T-cell (primary cell): ENCODE measurements at regions not wholly inside any gene's neighbourhood (a gene's known extent, or its start where the extent isn't known, plus 50 kb on each side); places are given as distances from the start of the nearest gene placed in this dataset.
"Not testable (repeated sequence)": the region's sequence is repeated elsewhere in the genome, so short reads cannot be mapped to it uniquely, and the experiment has no call there.

Experiments
- ATAC-seq, 4 experiments: fragments of 200-7000 bp in 3 of 4; fragments of 150-1000 bp in 1 of 4; cut with Tn5 transposase; replicated peaks in 1 of 4; 1 replicate in 3 of 4; 2 replicates in 1 of 4; pipeline ENCODE4 v1.10.0; 2021; ENCODE audit warnings: moderate library complexity in 3 of 4, mild to moderate bottlenecking in 2 of 4, moderate number of reproducible peaks in 1 of 4
- CTCF ChIA-PET, 2 donors: fragments of 300-600 bp; sonication (Branson Sonifier 250); formaldehyde crosslinking; loops; one replicate each; lab custom pipeline; 2022; ENCODE audit warnings: antibody characterized with exemption in 2 of 2; lab: Charles Lee
- POLR2A ChIA-PET, 2 donors: fragments of 300-600 bp; sonication (Branson Sonifier 250); formaldehyde crosslinking; loops; one replicate each; lab custom pipeline; 2022; ENCODE audit warnings: antibody characterized with exemption in 2 of 2; lab: Charles Lee
- DNase-seq, 35 experiments: peaks; one replicate each; pipeline versions ENCODE4 v3.0.0 to v3.0.0-alpha.2; 2013 to 2023
- H3K27ac ChIP-seq: one replicate; pipeline ENCODE4 v1.5.1; 2013; ENCODE audit warnings: low read length
- H3K27me3 ChIP-seq, 2 experiments: replicated peaks in 1 of 2; 1 replicate in 1 of 2; 2 replicates in 1 of 2; pipeline versions ENCODE4 v1.6.1 to v1.7.0; 2013; ENCODE audit warnings: low read length in 1 of 2, mixed read lengths in 1 of 2; ENCODE audit not compliant: control insufficient read depth in 2 of 2, insufficient read depth in 2 of 2; ENCODE audit errors: extremely low read depth in 1 of 2
- H3K36me3 ChIP-seq, 2 donors: 1 replicate in 1 of 2; 2 replicates in 1 of 2; pipeline versions ENCODE4 v1.6.1 to v1.7.0; 2013; ENCODE audit warnings: low read length in 1 of 2; ENCODE audit not compliant: control insufficient read depth in 2 of 2, insufficient read depth in 1 of 2; ENCODE audit errors: extremely low read depth in 1 of 2
- H3K4me1 ChIP-seq, 2 experiments: 1 replicate in 1 of 2; 2 replicates in 1 of 2; pipeline versions ENCODE4 v1.6.1 to v1.7.0; 2013; ENCODE audit warnings: low read length in 2 of 2, mixed read lengths in 1 of 2; ENCODE audit not compliant: insufficient read depth in 2 of 2, control insufficient read depth in 1 of 2; ENCODE audit errors: extremely low read depth in 1 of 2
- H3K4me3 ChIP-seq, 2 donors: 1 replicate in 1 of 2; 2 replicates in 1 of 2; pipeline versions ENCODE4 v1.5.1 to v1.7.0; 2013; ENCODE audit warnings: mild to moderate bottlenecking in 2 of 2, low read length in 1 of 2, moderate library complexity in 1 of 2; ENCODE audit not compliant: control insufficient read depth in 1 of 2; ENCODE audit errors: extremely low read depth in 1 of 2
- H3K9me3 ChIP-seq: 2 replicates; pipeline ENCODE4 v1.7.0; 2013
- H3K27ac Mint-ChIP-seq, 2 donors: one replicate each; pipeline ENCODE4 v1.8.0; 2020 to 2021; ENCODE audit warnings: mild to moderate bottlenecking in 2 of 2, mixed read lengths in 2 of 2
- H3K27me3 Mint-ChIP-seq, 2 donors: one replicate each; pipeline ENCODE4 v1.8.0; 2021 to 2022; ENCODE audit warnings: mixed read lengths in 2 of 2
- H3K36me3 Mint-ChIP-seq: one replicate; pipeline ENCODE4 v1.8.0; 2021; ENCODE audit warnings: mixed read lengths
- H3K4me1 Mint-ChIP-seq, 3 donors: one replicate each; pipeline ENCODE4 v1.8.0; 2020 to 2022; ENCODE audit warnings: mixed read lengths in 3 of 3, mild to moderate bottlenecking in 1 of 3
- H3K4me3 Mint-ChIP-seq, 3 donors: one replicate each; pipeline ENCODE4 v1.8.0; 2020 to 2022; ENCODE audit warnings: mild to moderate bottlenecking in 3 of 3, mixed read lengths in 3 of 3, moderate library complexity in 3 of 3
- H3K9me3 Mint-ChIP-seq, 3 donors: one replicate each; pipeline ENCODE4 v1.8.0; 2020 to 2022; ENCODE audit warnings: mixed read lengths in 3 of 3
- WGBS: methylation state at CpG from one replicate; pipeline ENCODE4 v1.1.5; 2013; ENCODE audit warnings: missing lambda C conversion rate; ENCODE audit not compliant: insufficient coverage; 5-methylcytosine and 5-hydroxymethylcytosine counted together

DNA sequence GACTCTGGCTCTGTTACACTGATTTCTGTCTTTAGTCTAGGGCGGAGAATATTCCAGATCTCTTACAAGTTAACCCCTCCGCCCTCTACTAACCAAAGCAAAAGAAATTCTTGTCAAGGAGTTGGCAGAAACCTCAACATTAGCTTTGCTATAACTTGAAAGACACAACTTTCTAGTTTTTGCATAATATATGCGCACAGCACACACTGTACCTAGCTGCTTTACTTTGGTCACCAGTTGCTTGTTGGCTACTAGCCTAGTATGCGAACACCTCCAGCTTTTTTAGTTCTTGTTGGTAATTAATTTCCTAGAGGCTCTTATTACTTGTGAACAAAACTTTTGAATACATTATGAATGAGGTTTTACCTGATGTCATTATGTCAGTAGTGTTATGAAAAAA lies 348.8 kb upstream of the C2CD4B start:
- H3K36me3 Mint-ChIP-seq = no peaks in the 10 kb centered on the region
- CTCF ChIA-PET = no interaction called here
- DNase-seq (no peak), ATAC-seq (no peak)
- no peak overlapping the region for H3K4me3 Mint-ChIP-seq
- no CpG with 5 or more reads among the region's 4 CpGs for WGBS
- Histone ChIP-seq H3K4me3 (no peak overlapping the region), H3K27me3 (peaks cover 0 to 17% of the 10 kb centered on the region in 2 experiments), H3K27ac (no peak overlapping the region), H3K4me1 (no peaks in the 10 kb centered on the region), H3K9me3 (no peaks in the 10 kb centered on the region), H3K36me3 (no peaks in the 10 kb centered on the region)
- H3K27me3 Mint-ChIP-seq = peaks cover 29 to 51% of the 10 kb centered on the region in 2 donors
- POLR2A ChIA-PET = no interaction called here
- no peak overlapping the region for H3K27ac Mint-ChIP-seq
- no peaks in the 10 kb centered on the region for H3K9me3 Mint-ChIP-seq
- H3K4me1 Mint-ChIP-seq = no peaks in the 10 kb centered on the region

- ATAC-seq = no peak
- WGBS = 89% methylated on average over 3 of the region's 7 CpGs
- H3K4me3 Mint-ChIP-seq = no peak overlapping the region
- no peaks in the 10 kb centered on the region for H3K4me1 ChIP-seq
- H3K36me3 Mint-ChIP-seq = no peaks in the 10 kb centered on the region
- H3K9me3 Mint-ChIP-seq = no peaks in the 10 kb centered on the region
- DNase-seq = no peak
- no peak overlapping the region for H3K27ac Mint-ChIP-seq
- POLR2A ChIA-PET = interaction anchor here in 1 of 2 donors (0.6 kb wide), 1 partner anchor 20 kb away, joined by 5 read pairs; no protein-coding TSS in a partner anchor
- no peak overlapping the region for H3K27ac ChIP-seq
- H3K36me3 ChIP-seq = no peaks in the 10 kb centered on the region
- H3K27me3 ChIP-seq = peaks cover 0 to 9% of the 10 kb centered on the region in 2 experiments
- CTCF ChIA-PET = no interaction called here
- no peaks in the 10 kb centered on the region for H3K4me1 Mint-ChIP-seq
- H3K9me3 ChIP-seq = no peaks in the 10 kb centered on the region
- H3K4me3 ChIP-seq = no peak overlapping the region
- H3K27me3 Mint-ChIP-seq = peaks cover 32 to 49% of the 10 kb centered on the region in 2 donors
These were observed 350.8 kb upstream of the C2CD4B start for GRCh38 chr15:62515696-62516395.

DNA sequence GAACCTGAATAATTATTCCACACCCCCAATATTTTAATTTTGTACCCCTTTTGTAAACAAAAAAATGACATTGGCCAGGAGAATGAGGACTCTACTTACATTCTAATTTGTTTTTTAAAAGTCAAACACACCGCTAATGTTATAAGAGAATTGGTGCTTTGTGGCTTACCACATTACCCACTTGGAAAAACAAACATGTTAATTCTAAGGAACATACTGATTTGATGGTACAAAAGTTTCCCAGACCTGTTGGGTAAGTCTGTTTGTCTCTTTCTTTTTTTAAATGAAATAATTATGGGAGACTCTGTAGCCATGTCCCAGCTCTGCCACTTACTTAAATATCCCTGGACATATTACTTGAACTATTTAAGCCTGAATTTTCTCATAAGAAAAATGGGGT lies 352.5 kb upstream of the C2CD4B start:
- Mint-ChIP-seq H3K9me3 (no peaks in the 10 kb centered on the region), H3K4me3 (no peak overlapping the region), H3K4me1 (no peaks in the 10 kb centered on the region), H3K27ac (no peak overlapping the region), H3K36me3 (no peaks in the 10 kb centered on the region), H3K27me3 (peaks cover 33 to 49% of the 10 kb centered on the region in 2 donors)
- ATAC-seq = no peak
- Histone ChIP-seq H3K27ac (no peak overlapping the region), H3K36me3 (no peaks in the 10 kb centered on the region), H3K4me1 (no peaks in the 10 kb centered on the region), H3K27me3 (peaks cover 0 to 14% of the 10 kb centered on the region in 2 experiments), H3K4me3 (no peak overlapping the region), H3K9me3 (no peaks in the 10 kb centered on the region)
- ChIA-PET POLR2A (no interaction called here), CTCF (no interaction called here)
- no CpG with 5 or more reads among the region's 1 CpG for WGBS
- DNase-seq = no peak

GRCh38 chr15:62518666-62519065 lies 353.6 kb upstream of the C2CD4B start:
- 86% methylated on average over 2 of the region's 6 CpGs for WGBS
- CTCF ChIA-PET = not testable (repeated sequence)

GRCh38 chr15:62519900-62520299 lies 354.8 kb upstream of the C2CD4B start:
- Histone ChIP-seq H3K27ac (no peak overlapping the region), H3K36me3 (no peaks in the 10 kb centered on the region), H3K9me3 (no peaks in the 10 kb centered on the region), H3K27me3 (peaks cover 0 to 13% of the 10 kb centered on the region in 2 experiments), H3K4me1 (no peaks in the 10 kb centered on the region), H3K4me3 (no peak overlapping the region)
- no peak overlapping the region for H3K27ac Mint-ChIP-seq
- POLR2A ChIA-PET = no interaction called here
- H3K36me3 Mint-ChIP-seq = no peaks in the 10 kb centered on the region
- no peaks in the 10 kb centered on the region for H3K9me3 Mint-ChIP-seq
- no peak overlapping the region for H3K4me3 Mint-ChIP-seq
- CTCF ChIA-PET = no interaction called here
- DNase-seq (no peak), ATAC-seq (no peak)
- peaks cover 21 to 45% of the 10 kb centered on the region in 2 donors for H3K27me3 Mint-ChIP-seq
- no CpG with 5 or more reads among the region's 4 CpGs for WGBS
- H3K4me1 Mint-ChIP-seq = no peaks in the 10 kb centered on the region

More at GRCh38 chr15:62518666-62519065, 353.6 kb upstream of the C2CD4B start:
- H3K4me3 Mint-ChIP-seq, ATAC-seq, DNase-seq, H3K27ac Mint-ChIP-seq, H3K36me3 Mint-ChIP-seq, H3K9me3 Mint-ChIP-seq, H3K4me1 ChIP-seq, H3K36me3 ChIP-seq, H3K4me1 Mint-ChIP-seq, H3K27ac ChIP-seq, POLR2A ChIA-PET, H3K4me3 ChIP-seq, H3K9me3 ChIP-seq: not testable (repeated sequence)
- peaks cover 27 to 45% of the 10 kb centered on the region in 2 donors for H3K27me3 Mint-ChIP-seq
- H3K27me3 ChIP-seq = peaks cover 0 to 10% of the 10 kb centered on the region in 2 experiments

DNA sequence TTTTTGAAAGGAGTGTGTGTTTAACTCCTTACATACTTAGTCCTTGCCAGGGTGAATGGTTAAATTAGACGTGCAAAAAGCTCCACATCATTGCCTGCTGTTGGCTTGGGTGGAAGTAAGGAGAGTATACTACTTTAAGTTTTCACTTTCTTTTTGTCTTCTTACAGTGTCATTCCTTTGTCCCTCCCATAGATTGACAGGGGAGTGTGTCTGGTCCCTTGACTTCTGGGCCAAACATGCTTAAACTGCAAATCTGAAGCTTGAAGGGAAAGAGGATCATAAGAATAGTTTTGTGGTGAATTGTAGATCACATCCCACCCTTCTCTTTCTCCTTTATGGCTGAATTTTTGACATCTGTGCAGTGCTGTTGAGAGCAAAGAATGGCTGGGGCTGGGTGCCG lies 355.8 kb upstream of the C2CD4B start:
- peaks cover 0 to 11% of the 10 kb centered on the region in 2 experiments for H3K27me3 ChIP-seq
- no peak for ATAC-seq
- Mint-ChIP-seq H3K4me3 (no peak overlapping the region), H3K27me3 (peaks cover 16 to 50% of the 10 kb centered on the region in 2 donors), H3K27ac (no peak overlapping the region), H3K36me3 (no peaks in the 10 kb centered on the region), H3K9me3 (no peaks in the 10 kb centered on the region), H3K4me1 (no peaks in the 10 kb centered on the region)
- H3K27ac ChIP-seq = no peak overlapping the region
- ChIA-PET POLR2A (no interaction called here), CTCF (no interaction called here)
- DNase-seq = no peak
- H3K4me1 ChIP-seq = no peaks in the 10 kb centered on the region
- no peaks in the 10 kb centered on the region for H3K36me3 ChIP-seq
- no CpG with 5 or more reads among the region's 2 CpGs for WGBS
- H3K4me3 ChIP-seq = no peak overlapping the region
- H3K9me3 ChIP-seq = no peaks in the 10 kb centered on the region
